H9 (cell line): ENCODE measurements at regions not wholly inside any gene's neighbourhood (a gene's known extent, or its start where the extent isn't known, plus 50 kb on each side); places are given as distances from the start of the nearest gene placed in this dataset.

Source experiments
- DNase-seq: peaks from one replicate; pipeline ENCODE4 v3.0.0-alpha.2; 2017
- H2AFZ ChIP-seq: one replicate; pipeline ENCODE4 v1.6.1; 2013; ENCODE audit warnings: mild to moderate bottlenecking, low read length, control low read depth, moderate library complexity
- H2AK5ac ChIP-seq: 2 replicates; pipeline ENCODE4 v1.6.1; 2013; ENCODE audit warnings: low read length, control low read depth, mixed read lengths; ENCODE audit not compliant: insufficient read length
- H2BK120ac ChIP-seq: one replicate; pipeline ENCODE4 v1.6.1; 2013; ENCODE audit warnings: low read depth, mild to moderate bottlenecking, low read length, control low read depth, inconsistent platforms; ENCODE audit not compliant: poor library complexity, severe bottlenecking
- H2BK12ac ChIP-seq: 2 replicates; pipeline ENCODE4 v1.6.1; 2013; ENCODE audit warnings: low read length, control low read depth, mixed read lengths, low read depth; ENCODE audit not compliant: insufficient read length
- H2BK15ac ChIP-seq: 2 replicates; pipeline ENCODE4 v1.6.1; 2013; ENCODE audit warnings: low read depth, low read length, control low read depth
- H2BK20ac ChIP-seq: one replicate; pipeline ENCODE4 v1.6.1; 2013; ENCODE audit warnings: low read depth, mild to moderate bottlenecking, low read length, control low read depth, inconsistent platforms; ENCODE audit not compliant: poor library complexity, severe bottlenecking
- H2BK5ac ChIP-seq: 2 replicates; pipeline ENCODE4 v1.6.1; 2013; ENCODE audit warnings: low read length, control low read depth, mixed read lengths; ENCODE audit not compliant: insufficient read length
- H3K14ac ChIP-seq: 2 replicates; pipeline ENCODE4 v1.6.1; 2013; ENCODE audit warnings: low read length, control low read depth; ENCODE audit not compliant: insufficient read depth
- H3K18ac ChIP-seq: 2 replicates; pipeline ENCODE4 v1.6.1; 2013; ENCODE audit warnings: low read depth, mild to moderate bottlenecking, mixed read lengths, low read length, control low read depth; ENCODE audit not compliant: insufficient read length
- H3K23ac ChIP-seq: 2 replicates; pipeline ENCODE4 v1.6.1; 2013; ENCODE audit warnings: low read length, control low read depth, mixed read lengths, low read depth; ENCODE audit not compliant: insufficient read length
- H3K23me2 ChIP-seq: 2 replicates; pipeline ENCODE4 v1.6.1; 2013; ENCODE audit warnings: low read depth, mild to moderate bottlenecking, mixed read lengths, low read length, control low read depth; ENCODE audit not compliant: insufficient read length, poor library complexity, severe bottlenecking
- H3K27ac ChIP-seq: 2 replicates; pipeline ENCODE4 v1.5.1; 2013; ENCODE audit warnings: low read length, control low read depth, mixed read lengths, low read depth; ENCODE audit not compliant: insufficient read length
- H3K27me3 ChIP-seq: 2 replicates; pipeline ENCODE4 v1.6.1; 2013; ENCODE audit warnings: low read length, control low read depth, inconsistent platforms; ENCODE audit not compliant: insufficient read depth
- H3K4ac ChIP-seq: 2 replicates; pipeline ENCODE4 v1.6.1; 2013; ENCODE audit warnings: low read depth, mild to moderate bottlenecking, control low read depth, inconsistent platforms, low read length, moderate library complexity
- H3K4me1 ChIP-seq: 2 replicates; pipeline ENCODE4 v1.6.1; 2013; ENCODE audit warnings: low read length, control low read depth, inconsistent platforms; ENCODE audit not compliant: insufficient read depth
- H3K4me2 ChIP-seq: 2 replicates; pipeline ENCODE4 v1.6.1; 2013; ENCODE audit warnings: low read length, control low read depth, mixed read lengths; ENCODE audit not compliant: insufficient read length, insufficient read depth
- H3K56ac ChIP-seq: 2 replicates; pipeline ENCODE4 v1.6.1; 2013; ENCODE audit warnings: low read depth, mild to moderate bottlenecking, mixed read lengths, low read length, control low read depth; ENCODE audit not compliant: insufficient read length
- H3K79me1 ChIP-seq: 2 replicates; pipeline ENCODE4 v1.6.1; 2013; ENCODE audit warnings: low read depth, mild to moderate bottlenecking, moderate library complexity, low read length, control low read depth, inconsistent platforms; ENCODE audit not compliant: insufficient read depth, poor library complexity, severe bottlenecking
- H3K79me2 ChIP-seq: 2 replicates; pipeline ENCODE4 v1.6.1; 2013; ENCODE audit warnings: low read length, control low read depth, inconsistent platforms; ENCODE audit not compliant: insufficient read depth
- H3K9ac ChIP-seq: 2 replicates; pipeline ENCODE4 v1.6.1; 2013; ENCODE audit warnings: low read length, control low read depth, mixed read lengths; ENCODE audit not compliant: insufficient read length; ENCODE audit errors: extremely low read depth
- H3K9me3 ChIP-seq: one replicate; pipeline ENCODE4 v1.6.1; 2013; ENCODE audit warnings: low read depth, low read length, inconsistent platforms; ENCODE audit not compliant: control insufficient read depth
- H3T11ph ChIP-seq: one replicate; pipeline ENCODE4 v1.6.1; 2013; ENCODE audit warnings: mild to moderate bottlenecking, low read length, control low read depth, inconsistent platforms
- H4K20me1 ChIP-seq: one replicate; pipeline ENCODE4 v1.6.1; 2013; ENCODE audit not compliant: control insufficient read depth, insufficient read length, insufficient read depth
- H4K5ac ChIP-seq: 2 replicates; pipeline ENCODE4 v1.6.1; 2013; ENCODE audit warnings: low read depth, mild to moderate bottlenecking, mixed read lengths, low read length, control low read depth; ENCODE audit not compliant: insufficient read length
- H4K8ac ChIP-seq: replicated peaks from 2 replicates; pipeline ENCODE4 v1.6.1; 2013; ENCODE audit warnings: low read length, control low read depth, mixed read lengths, low read depth; ENCODE audit not compliant: insufficient read length
- H4K91ac ChIP-seq: 2 replicates; pipeline ENCODE4 v1.6.1; 2013; ENCODE audit warnings: low read depth, mild to moderate bottlenecking, moderate library complexity, mixed read lengths, low read length, control low read depth; ENCODE audit not compliant: insufficient read length
- H3K27ac Mint-ChIP-seq, 3 experiments: 2 replicates in 2 of 3; 3 replicates in 1 of 3; pipeline ENCODE4 v1.8.0; 2020 to 2021; ENCODE audit warnings: mixed read lengths in 3 of 3, mild to moderate bottlenecking in 1 of 3, moderate library complexity in 1 of 3
- H3K27me3 Mint-ChIP-seq: 2 replicates; pipeline ENCODE4 v1.8.0; 2021; ENCODE audit warnings: low read depth, mild to moderate bottlenecking, moderate library complexity, mixed read lengths
- H3K36me3 Mint-ChIP-seq, 3 experiments: 2 replicates in 2 of 3; 3 replicates in 1 of 3; pipeline ENCODE4 v1.8.0; 2020 to 2021; ENCODE audit warnings: low read depth in 3 of 3, mixed read lengths in 3 of 3; ENCODE audit not compliant: insufficient read depth in 1 of 3
- H3K4me1 Mint-ChIP-seq, 2 experiments: 2 replicates each; pipeline ENCODE4 v1.8.0; 2020; ENCODE audit warnings: mixed read lengths in 2 of 2
- H3K4me3 Mint-ChIP-seq, 2 experiments: 2 replicates in 1 of 2; 3 replicates in 1 of 2; pipeline ENCODE4 v1.8.0; 2020 to 2021; ENCODE audit warnings: mild to moderate bottlenecking in 2 of 2, mixed read lengths in 2 of 2, moderate library complexity in 1 of 2
- H3K9me3 Mint-ChIP-seq, 2 experiments: 2 replicates in 1 of 2; 3 replicates in 1 of 2; pipeline ENCODE4 v1.8.0; 2020; ENCODE audit warnings: mild to moderate bottlenecking in 2 of 2, mixed read lengths in 2 of 2, moderate library complexity in 1 of 2
- CTCF ChIP-seq: fragments of 200-600 bp; sonication (generic); conservative IDR thresholded peaks from 3 replicates; pipeline ENCODE4 v1.8.0; 2021; ENCODE audit warnings: antibody characterized with exemption, mild to moderate bottlenecking
- WGBS: extraction: QIAGEN DNeasy Blood & Tissue Kit; methylation state at CpG from one replicate; pipeline ENCODE4 v1.1.7; 2013; ENCODE audit warnings: missing lambda C conversion rate, low lambda C conversion rate, mixed read lengths; ENCODE audit not compliant: insufficient read length; ENCODE audit errors: extremely low coverage; 5-methylcytosine and 5-hydroxymethylcytosine counted together

- H3K27ac Mint-ChIP-seq: peak overlapping the region in 1 of 3 experiments; percentile 12; a peak in 1 of 7 replicates
Measured at GRCh38 chr6:19102936-19103335, 715.8 kb downstream of the RNF144B start.

More at GRCh38 chr6:19102936-19103335, 715.8 kb downstream of the RNF144B start:
- no peak for DNase-seq
- Mint-ChIP-seq H3K4me1 (no peaks in the 10 kb centered on the region), H3K4me3 (no peak overlapping the region), H3K27me3 (no peaks in the 10 kb centered on the region), H3K36me3 (peaks cover 0 to 3% (median 2%) of the 10 kb centered on the region in 3 experiments; a peak in 4 of 7 replicates), H3K9me3 (peaks cover 20 to 28% of the 10 kb centered on the region in 2 experiments)
- H3K4ac ChIP-seq: no peak overlapping the region
- H3K4me2 ChIP-seq: no peak overlapping the region
- no peak overlapping the region for H2BK12ac ChIP-seq
- no peaks in the 10 kb centered on the region for H3K9me3 ChIP-seq
- no peak overlapping the region for H2AFZ ChIP-seq
- no peaks in the 10 kb centered on the region for H3K4me1 ChIP-seq
- no peak overlapping the region for H2BK20ac ChIP-seq
- no peak overlapping the region for H3K18ac ChIP-seq
- TF ChIP-seq CTCF: no peak
- no peak overlapping the region for H2BK120ac ChIP-seq
- no peak overlapping the region for H3K56ac ChIP-seq
- H2BK5ac ChIP-seq: no peak overlapping the region
- no peak overlapping the region for H4K5ac ChIP-seq
- H3K23me2 ChIP-seq: no peaks in the 10 kb centered on the region
- H3K27me3 ChIP-seq: no peaks in the 10 kb centered on the region
- no CpG with 5 or more reads among the region's 3 CpGs for WGBS
- H4K8ac ChIP-seq: no peak overlapping the region
- H3T11ph ChIP-seq: no peak overlapping the region
- H3K27ac ChIP-seq: no peak overlapping the region
- H2AK5ac ChIP-seq: no peak overlapping the region
- no peak overlapping the region for H3K9ac ChIP-seq
- H3K14ac ChIP-seq: no peak overlapping the region
- H2BK15ac ChIP-seq: no peak overlapping the region
- no peak overlapping the region for H3K23ac ChIP-seq
- no peaks in the 10 kb centered on the region for H3K79me2 ChIP-seq
- no peak overlapping the region for H4K91ac ChIP-seq
- H4K20me1 ChIP-seq: no peaks in the 10 kb centered on the region
- no peaks in the 10 kb centered on the region for H3K79me1 ChIP-seq
